Prostate gland (tissue), 2 donors: ENCODE measurements at regions not wholly inside any gene's neighbourhood (a gene's known extent, or its start where the extent isn't known, plus 50 kb on each side); places are given as distances from the start of the nearest gene placed in this dataset.

Experiments
- DNase-seq: peaks from one replicate; pipeline ENCODE4 v3.0.0-alpha.2; 2019; ENCODE audit warnings: low spot score
- H3K27ac ChIP-seq, 2 donors: fragments of 200-600 bp; sonication (generic); 2 replicates each; pipeline ENCODE4 v1.5.1; 2017 to 2019
- H3K27me3 ChIP-seq: fragments of 200-600 bp; sonication (generic); replicated peaks from 2 replicates; pipeline ENCODE4 v1.5.1; 2019; ENCODE audit not compliant: insufficient read depth
- H3K36me3 ChIP-seq, 2 donors: fragments of 200-600 bp; sonication (generic); 1 replicate in 1 of 2; 2 replicates in 1 of 2; pipeline versions ENCODE4 v1.5.1 to v1.8.1; 2017 to 2019
- H3K4me1 ChIP-seq: fragments of 200-600 bp; sonication (generic); replicated peaks from 2 replicates; pipeline ENCODE4 v1.5.1; 2019
- H3K4me3 ChIP-seq, 2 donors: fragments of 200-600 bp; sonication (generic); 2 replicates each; pipeline ENCODE4 v1.5.1; 2017 to 2019
- H3K9me3 ChIP-seq: fragments of 200-600 bp; sonication (generic); 2 replicates; pipeline ENCODE4 v1.5.1; 2017
- POLR2A ChIP-seq: fragments of 450-650 bp; IDR thresholded peaks from one replicate; pipeline ENCODE4 v1.6.1; 2016; ENCODE audit warnings: antibody characterized with exemption, mild to moderate bottlenecking
- POLR2AphosphoS5 ChIP-seq: sonication (generic); formaldehyde crosslinking; IDR thresholded peaks from one replicate; pipeline ENCODE4 v1.6.1; 2017; ENCODE audit warnings: antibody characterized with exemption
- WGBS: methylation state at CpG from one replicate; pipeline ENCODE4 v1.1.5; 2018; 5-methylcytosine and 5-hydroxymethylcytosine counted together
- intact Hi-C: fragments of 100-400 bp; cut with DNase I; formaldehyde crosslinking; loops from one replicate; pipeline ENCODE4 v1.14.2; 2022
- TF ChIP-seq, protein P1 (sequence below), 4 experiments: fragments of 200-600 bp in 2 of 4; fragments of 450-650 bp in 2 of 4; sonication (generic) in 2 of 4; IDR thresholded peaks; 1 replicate in 3 of 4; 2 replicates in 1 of 4; pipeline ENCODE4 v1.5.1; 2016 to 2019; ENCODE audit warnings: antibody characterized with exemption in 4 of 4, mild to moderate bottlenecking in 2 of 4, moderate library complexity in 2 of 4

- no peaks in the 10 kb centered on the region for H3K9me3 ChIP-seq
- no peak for DNase-seq
- no peaks in the 10 kb centered on the region for H3K27me3 ChIP-seq
- WGBS = 87% methylated on average over 6 of the region's 6 CpGs
- no peak overlapping the region for H3K27ac ChIP-seq
- TF ChIP-seq POLR2AphosphoS5 = no peak
- TF ChIP-seq, protein P1, sequence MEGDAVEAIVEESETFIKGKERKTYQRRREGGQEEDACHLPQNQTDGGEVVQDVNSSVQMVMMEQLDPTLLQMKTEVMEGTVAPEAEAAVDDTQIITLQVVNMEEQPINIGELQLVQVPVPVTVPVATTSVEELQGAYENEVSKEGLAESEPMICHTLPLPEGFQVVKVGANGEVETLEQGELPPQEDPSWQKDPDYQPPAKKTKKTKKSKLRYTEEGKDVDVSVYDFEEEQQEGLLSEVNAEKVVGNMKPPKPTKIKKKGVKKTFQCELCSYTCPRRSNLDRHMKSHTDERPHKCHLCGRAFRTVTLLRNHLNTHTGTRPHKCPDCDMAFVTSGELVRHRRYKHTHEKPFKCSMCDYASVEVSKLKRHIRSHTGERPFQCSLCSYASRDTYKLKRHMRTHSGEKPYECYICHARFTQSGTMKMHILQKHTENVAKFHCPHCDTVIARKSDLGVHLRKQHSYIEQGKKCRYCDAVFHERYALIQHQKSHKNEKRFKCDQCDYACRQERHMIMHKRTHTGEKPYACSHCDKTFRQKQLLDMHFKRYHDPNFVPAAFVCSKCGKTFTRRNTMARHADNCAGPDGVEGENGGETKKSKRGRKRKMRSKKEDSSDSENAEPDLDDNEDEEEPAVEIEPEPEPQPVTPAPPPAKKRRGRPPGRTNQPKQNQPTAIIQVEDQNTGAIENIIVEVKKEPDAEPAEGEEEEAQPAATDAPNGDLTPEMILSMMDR (IDR thresholded peaks at IDR 0.05) = no peak
- intact Hi-C loops = no loop called here
- no peaks in the 10 kb centered on the region for H3K36me3 ChIP-seq
- H3K4me1 ChIP-seq = no peaks in the 10 kb centered on the region
- H3K4me3 ChIP-seq = no peak overlapping the region
Measured at GRCh38 chr17:62161405-62162148, 96.5 kb upstream of the MED13 start.

DNA sequence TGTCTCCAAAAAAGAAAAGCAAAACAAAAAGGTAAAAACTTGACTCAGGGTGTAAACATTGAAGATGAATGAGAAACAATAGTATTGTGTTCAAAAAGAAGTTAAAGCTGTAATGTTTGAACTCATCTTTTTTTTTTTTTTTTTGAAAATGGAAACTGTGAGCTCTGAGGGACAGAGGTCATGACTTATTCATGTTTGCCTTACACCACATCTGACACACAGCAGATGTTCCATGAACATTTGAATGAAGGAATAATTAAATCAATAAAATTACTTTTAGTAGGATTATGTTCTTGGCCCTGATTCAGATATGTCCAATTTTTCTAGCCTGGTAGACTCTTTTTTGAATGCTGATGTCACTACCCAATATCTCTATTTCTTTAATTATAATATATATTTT, 95.7 kb upstream of the MED13 start:
- Histone ChIP-seq H3K27me3 (no peaks in the 10 kb centered on the region), H3K9me3 (no peaks in the 10 kb centered on the region), H3K27ac (no peak overlapping the region), H3K4me3 (no peak overlapping the region), H3K4me1 (no peaks in the 10 kb centered on the region), H3K36me3 (no peaks in the 10 kb centered on the region)
- no peak for TF ChIP-seq POLR2A
- no peak for TF ChIP-seq POLR2AphosphoS5
- TF ChIP-seq, protein P1 (IDR thresholded peaks at IDR 0.05) = no peak
- no peak for DNase-seq
- intact Hi-C loops = no loop called here

- Histone ChIP-seq H3K27me3 (no peaks in the 10 kb centered on the region), H3K36me3 (no peaks in the 10 kb centered on the region), H3K27ac (no peak overlapping the region), H3K4me3 (no peak overlapping the region), H3K9me3 (no peaks in the 10 kb centered on the region), H3K4me1 (no peaks in the 10 kb centered on the region)
- intact Hi-C loops = no loop called here
- WGBS = 86% methylated on average over 2 of the region's 2 CpGs
- DNase-seq = no peak
- TF ChIP-seq, protein P1 (IDR thresholded peaks at IDR 0.05) = no peak
- TF ChIP-seq POLR2AphosphoS5 = no peak
- no peak for TF ChIP-seq POLR2A
Measured at GRCh38 chr17:62159994-62160393, 94.9 kb upstream of the MED13 start.

- 68% methylated on average over 1 of the region's 1 CpG for WGBS
- Histone ChIP-seq H3K27me3 (no peaks in the 10 kb centered on the region), H3K4me3 (no peak overlapping the region), H3K27ac (no peak overlapping the region), H3K36me3 (no peaks in the 10 kb centered on the region), H3K9me3 (no peaks in the 10 kb centered on the region), H3K4me1 (no peaks in the 10 kb centered on the region)
- no peak for DNase-seq
- intact Hi-C loops = no loop called here
- TF ChIP-seq POLR2A (no peak), POLR2AphosphoS5 (no peak)
- TF ChIP-seq, protein P1 (IDR thresholded peaks at IDR 0.05) = no peak
Measured at GRCh38 chr17:62156949-62157348, 91.9 kb upstream of the MED13 start.

DNA sequence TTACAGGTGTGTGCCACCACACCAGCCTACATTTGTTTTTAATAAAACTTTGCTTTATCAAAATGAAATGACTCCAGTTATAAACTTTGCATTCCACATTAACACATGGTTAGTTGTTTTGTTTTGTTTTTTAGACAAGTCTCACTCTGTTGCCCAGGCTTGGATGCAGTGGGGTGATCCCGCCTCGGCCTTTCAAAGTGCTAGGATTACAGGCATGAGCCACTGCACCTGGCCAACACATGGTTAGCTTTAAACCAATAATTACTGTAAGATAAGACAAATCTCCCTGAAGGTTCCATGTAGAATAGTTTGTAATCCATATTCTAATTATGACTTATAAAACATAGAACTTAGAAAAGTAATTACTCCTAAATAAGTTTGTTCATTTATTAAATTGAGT, 89.8 kb upstream of the MED13 start:
- 71% methylated on average over 2 of the region's 2 CpGs for WGBS
- H3K27me3 ChIP-seq = no peaks in the 10 kb centered on the region
- intact Hi-C loops = no loop called here
- H3K9me3 ChIP-seq = no peaks in the 10 kb centered on the region
- no peak for DNase-seq
- H3K4me1 ChIP-seq = no peaks in the 10 kb centered on the region
- H3K4me3 ChIP-seq = no peak overlapping the region
- H3K27ac ChIP-seq = no peak overlapping the region
- TF ChIP-seq, protein P1 (IDR thresholded peaks at IDR 0.05) = no peak
- no peak for TF ChIP-seq POLR2A
- no peak for TF ChIP-seq POLR2AphosphoS5
- H3K36me3 ChIP-seq = no peaks in the 10 kb centered on the region
